ENCODE measurements at regions not wholly inside any gene's neighbourhood (a gene's known extent, or its start where the extent isn't known, plus 50 kb on each side); places are given as distances from the start of the nearest gene placed in this dataset.

- H3K27ac Mint-ChIP-seq = no peak overlapping the region
- no peaks in the 10 kb centered on the region for H3K36me3 Mint-ChIP-seq
- CTCF ChIA-PET = no interaction called here
- ATAC-seq (no peak), DNase-seq (no peak)
- H3K27me3 Mint-ChIP-seq = no peaks in the 10 kb centered on the region
- H3K9me3 Mint-ChIP-seq (ENCODE audit: low read depth) = no peaks in the 10 kb centered on the region
- H3K4me3 Mint-ChIP-seq = no peak overlapping the region
- H3K4me1 Mint-ChIP-seq = no peaks in the 10 kb centered on the region
These were observed 59.3 kb upstream of the RNU6ATAC start for GRCh38 chr9:134223591-134224122.

DNA sequence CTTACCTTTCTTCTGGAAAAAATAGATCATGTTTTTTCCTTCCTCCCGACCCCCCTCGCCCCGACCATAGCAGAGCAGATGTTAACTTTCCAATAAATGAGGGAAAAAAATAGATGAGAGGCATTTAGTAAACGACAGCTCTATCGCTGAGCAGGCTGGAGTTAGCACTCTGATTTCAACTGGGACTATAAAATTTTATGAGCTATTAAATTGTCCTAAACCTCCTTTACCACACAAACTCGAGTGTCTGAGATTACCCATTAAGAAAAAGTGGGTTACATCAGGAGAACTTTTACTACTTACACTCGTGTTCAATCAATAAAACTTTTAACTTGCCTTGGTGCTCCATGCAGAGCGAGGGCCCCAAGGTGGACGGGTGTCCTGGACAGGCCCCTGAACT is 59.8 kb upstream of the RNU6ATAC start:
- H3K27ac Mint-ChIP-seq = no peak overlapping the region
- H3K4me3 Mint-ChIP-seq = no peak overlapping the region
- H3K27me3 Mint-ChIP-seq = no peaks in the 10 kb centered on the region
- ATAC-seq (no peak), DNase-seq (no peak)
- CTCF ChIA-PET = no interaction called here
- no peaks in the 10 kb centered on the region for H3K9me3 Mint-ChIP-seq (ENCODE audit: low read depth)
- H3K4me1 Mint-ChIP-seq = no peaks in the 10 kb centered on the region
- no peaks in the 10 kb centered on the region for H3K36me3 Mint-ChIP-seq

DNA sequence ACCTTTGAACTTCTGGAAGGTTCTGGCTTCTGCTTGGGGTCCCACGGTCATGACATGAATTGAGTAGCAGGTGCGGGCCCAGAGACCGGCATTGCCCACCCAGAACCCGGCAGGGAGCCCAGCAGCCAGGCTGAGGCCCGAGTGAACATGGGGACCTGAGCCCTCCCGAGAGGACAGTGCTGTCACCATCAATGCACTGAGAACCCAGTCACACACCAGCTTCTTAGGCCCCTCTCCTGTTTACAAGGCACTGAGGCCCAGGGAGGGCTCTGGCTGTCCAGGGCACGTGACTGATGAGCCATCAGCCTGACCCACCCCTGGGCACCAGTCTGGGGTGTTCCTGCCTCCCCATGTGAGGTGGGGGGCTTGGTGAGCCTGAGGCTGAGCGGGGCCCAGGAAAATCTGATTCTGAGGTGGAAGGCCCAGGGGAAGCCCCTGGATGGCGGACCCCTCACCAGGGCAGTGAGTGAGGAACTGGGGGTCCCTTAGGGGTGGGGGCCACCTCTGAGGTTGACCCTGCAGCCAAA is 60.3 kb upstream of the RNU6ATAC start:
- no peak for DNase-seq
- ATAC-seq = no peak
- Mint-ChIP-seq H3K4me1 (no peaks in the 10 kb centered on the region), H3K36me3 (no peaks in the 10 kb centered on the region), H3K27me3 (no peaks in the 10 kb centered on the region), H3K9me3 (ENCODE audit: low read depth) (no peaks in the 10 kb centered on the region), H3K4me3 (no peak overlapping the region), H3K27ac (no peak overlapping the region)
- CTCF ChIA-PET = no interaction called here

- no peak overlapping the region for H3K27ac Mint-ChIP-seq
- H3K27me3 Mint-ChIP-seq = no peaks in the 10 kb centered on the region
- CTCF ChIA-PET = no interaction called here
- no peaks in the 10 kb centered on the region for H3K36me3 Mint-ChIP-seq
- no peaks in the 10 kb centered on the region for H3K4me1 Mint-ChIP-seq
- no peak overlapping the region for H3K4me3 Mint-ChIP-seq
- no peak for DNase-seq
- ATAC-seq = no peak
- H3K9me3 Mint-ChIP-seq (ENCODE audit: low read depth) = no peaks in the 10 kb centered on the region
These were observed 60.8 kb upstream of the RNU6ATAC start for GRCh38 chr9:134225186-134225585.

DNA sequence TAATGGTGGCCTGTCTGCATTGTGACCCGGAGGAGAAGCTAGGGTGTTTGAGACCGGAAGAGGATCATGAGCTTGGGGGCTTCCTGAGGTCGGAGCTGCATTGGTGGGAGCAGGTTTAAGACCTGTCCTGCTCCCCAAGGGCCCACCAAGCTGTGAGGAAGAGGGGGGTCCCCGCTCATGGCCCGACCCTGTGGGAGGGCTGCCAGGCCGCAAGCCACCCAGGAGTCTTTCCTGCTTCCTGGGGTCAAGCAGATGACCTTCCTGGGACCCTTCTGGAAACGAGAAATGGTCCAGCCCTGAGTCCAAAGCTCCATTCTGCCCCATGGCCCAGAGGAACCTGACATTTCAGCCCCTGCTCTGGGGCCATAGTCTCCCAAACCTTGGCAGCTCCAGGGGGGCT is 61.5 kb upstream of the RNU6ATAC start:
- ATAC-seq (no peak), DNase-seq (no peak)
- CTCF ChIA-PET = no interaction called here
- Mint-ChIP-seq H3K9me3 (ENCODE audit: low read depth) (no peaks in the 10 kb centered on the region), H3K36me3 (no peaks in the 10 kb centered on the region), H3K4me3 (no peak overlapping the region), H3K27ac (no peak overlapping the region), H3K4me1 (no peaks in the 10 kb centered on the region), H3K27me3 (no peaks in the 10 kb centered on the region)

GRCh38 chr9:134226221-134226930 is 62.0 kb upstream of the RNU6ATAC start:
- Mint-ChIP-seq H3K4me1 (no peaks in the 10 kb centered on the region), H3K27ac (no peak overlapping the region), H3K4me3 (no peak overlapping the region), H3K9me3 (ENCODE audit: low read depth) (no peaks in the 10 kb centered on the region), H3K36me3 (no peaks in the 10 kb centered on the region), H3K27me3 (no peaks in the 10 kb centered on the region)
- CTCF ChIA-PET = no interaction called here
- no peak for ATAC-seq
- no peak for DNase-seq

- Mint-ChIP-seq H3K27me3 (no peaks in the 10 kb centered on the region), H3K4me3 (no peak overlapping the region), H3K9me3 (ENCODE audit: low read depth) (no peaks in the 10 kb centered on the region), H3K36me3 (no peaks in the 10 kb centered on the region), H3K27ac (no peak overlapping the region), H3K4me1 (no peaks in the 10 kb centered on the region)
- ATAC-seq (no peak), DNase-seq (no peak)
- CTCF ChIA-PET = no interaction called here
These were observed 63.4 kb upstream of the RNU6ATAC start for GRCh38 chr9:134227451-134228411.

DNA sequence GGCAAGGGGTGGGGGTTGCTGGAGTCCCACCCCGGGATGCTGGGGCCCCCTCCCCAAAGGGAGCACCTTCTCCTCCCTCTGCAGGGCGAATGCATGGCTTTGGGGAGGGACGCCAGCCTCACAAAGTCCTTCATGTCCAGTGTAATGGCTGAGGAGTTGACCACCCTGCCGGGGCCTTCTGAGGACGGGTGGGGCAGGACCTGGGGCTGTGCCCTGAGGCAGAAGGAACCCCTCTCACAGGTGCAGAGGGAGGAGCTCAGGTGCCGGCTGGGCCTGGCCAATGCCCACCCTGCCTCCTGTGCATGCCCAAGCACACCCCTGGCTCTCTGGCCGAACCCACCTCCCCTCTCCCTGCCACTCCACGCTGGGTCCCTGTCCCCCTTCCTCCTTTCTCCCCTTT is 64.3 kb upstream of the RNU6ATAC start:
- ATAC-seq (no peak), DNase-seq (no peak)
- Mint-ChIP-seq H3K4me3 (no peak overlapping the region), H3K36me3 (no peaks in the 10 kb centered on the region), H3K27me3 (no peaks in the 10 kb centered on the region), H3K4me1 (no peaks in the 10 kb centered on the region), H3K9me3 (ENCODE audit: low read depth) (no peaks in the 10 kb centered on the region), H3K27ac (no peak overlapping the region)
- CTCF ChIA-PET = no interaction called here

DNA sequence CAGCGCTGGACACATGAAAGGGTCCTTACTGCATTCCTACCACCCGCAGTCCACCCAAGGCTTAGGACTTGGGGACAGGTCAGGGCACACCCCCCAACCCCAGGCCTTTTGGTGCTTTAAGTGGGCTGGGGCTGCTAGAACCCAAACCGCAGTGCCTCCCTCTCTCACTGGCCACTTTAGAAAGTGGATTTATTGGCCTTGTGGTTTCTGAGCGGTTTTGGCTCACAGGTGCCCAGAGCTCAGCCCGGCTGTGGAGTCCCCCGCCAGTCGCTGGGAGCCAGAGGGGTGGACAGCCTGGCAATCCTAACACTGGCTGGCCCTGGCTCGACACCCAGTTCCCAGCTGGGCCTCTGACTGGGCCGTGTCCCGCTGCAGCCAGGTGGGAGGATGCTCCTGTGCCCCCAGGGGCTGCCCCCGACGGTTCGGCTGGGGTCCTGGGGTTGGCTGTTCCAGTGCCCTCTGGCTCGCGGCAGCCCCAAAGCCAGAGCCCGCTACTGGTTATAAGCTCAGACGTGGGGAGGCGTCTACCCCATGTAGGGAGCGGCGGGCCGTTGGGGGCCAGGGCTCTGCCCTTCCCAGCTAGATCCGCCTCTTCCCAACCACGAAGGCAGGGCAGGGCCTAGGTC is 65.2 kb upstream of the RNU6ATAC start:
- DNase-seq (no peak), ATAC-seq (no peak)
- Mint-ChIP-seq H3K4me1 (no peaks in the 10 kb centered on the region), H3K4me3 (no peak overlapping the region), H3K27ac (no peak overlapping the region), H3K9me3 (ENCODE audit: low read depth) (no peaks in the 10 kb centered on the region), H3K27me3 (no peaks in the 10 kb centered on the region), H3K36me3 (no peaks in the 10 kb centered on the region)
- CTCF ChIA-PET = no interaction called here

GRCh38 chr9:134230092-134230941 is 66.0 kb upstream of the RNU6ATAC start:
- H3K4me3 Mint-ChIP-seq = no peak overlapping the region
- no peaks in the 10 kb centered on the region for H3K27me3 Mint-ChIP-seq
- no peaks in the 10 kb centered on the region for H3K4me1 Mint-ChIP-seq
- no peak for DNase-seq
- no peak for ATAC-seq
- no peaks in the 10 kb centered on the region for H3K36me3 Mint-ChIP-seq
- CTCF ChIA-PET = no interaction called here
- no peaks in the 10 kb centered on the region for H3K9me3 Mint-ChIP-seq (ENCODE audit: low read depth)
- no peak overlapping the region for H3K27ac Mint-ChIP-seq

- Mint-ChIP-seq H3K27me3 (no peaks in the 10 kb centered on the region), H3K27ac (no peak overlapping the region), H3K36me3 (no peaks in the 10 kb centered on the region), H3K4me3 (no peak overlapping the region), H3K4me1 (no peaks in the 10 kb centered on the region), H3K9me3 (ENCODE audit: low read depth) (no peaks in the 10 kb centered on the region)
- DNase-seq (no peak), ATAC-seq (no peak)
- CTCF ChIA-PET = no interaction called here
These were observed 66.6 kb upstream of the RNU6ATAC start for GRCh38 chr9:134230942-134231325.

- DNase-seq (no peak), ATAC-seq (no peak)
- no peaks in the 10 kb centered on the region for H3K4me1 Mint-ChIP-seq
- H3K27ac Mint-ChIP-seq = no peak overlapping the region
- no peaks in the 10 kb centered on the region for H3K9me3 Mint-ChIP-seq (ENCODE audit: low read depth)
- H3K27me3 Mint-ChIP-seq = no peaks in the 10 kb centered on the region
- H3K4me3 Mint-ChIP-seq = no peak overlapping the region
- CTCF ChIA-PET = no interaction called here
- no peaks in the 10 kb centered on the region for H3K36me3 Mint-ChIP-seq
These were observed 67.0 kb upstream of the RNU6ATAC start for GRCh38 chr9:134231330-134231745.

DNA sequence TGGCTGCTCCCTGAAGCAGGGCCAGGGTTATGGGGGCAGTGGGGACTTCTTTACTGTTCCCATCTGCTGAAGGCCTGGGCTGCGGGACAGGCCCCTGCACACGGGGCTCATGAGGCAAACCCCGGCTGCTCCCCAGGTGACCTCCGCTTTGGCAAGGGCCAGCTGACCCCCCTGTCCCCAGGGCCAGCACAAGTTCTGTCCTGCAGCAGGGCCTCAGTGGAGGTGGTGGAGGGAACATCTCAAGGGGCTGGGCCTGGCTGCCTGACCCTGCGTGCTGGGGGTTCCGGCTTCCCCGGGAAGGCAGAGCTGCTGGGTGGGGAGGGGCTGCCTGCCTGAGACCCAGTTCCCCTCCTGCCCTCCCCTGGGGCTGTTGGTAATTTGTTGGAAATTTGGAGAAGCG is 67.4 kb upstream of the RNU6ATAC start:
- H3K27ac Mint-ChIP-seq = no peak overlapping the region
- H3K4me1 Mint-ChIP-seq = no peaks in the 10 kb centered on the region
- ATAC-seq (no peak), DNase-seq (no peak)
- no peaks in the 10 kb centered on the region for H3K27me3 Mint-ChIP-seq
- no peak overlapping the region for H3K4me3 Mint-ChIP-seq
- no peaks in the 10 kb centered on the region for H3K36me3 Mint-ChIP-seq
- no peaks in the 10 kb centered on the region for H3K9me3 Mint-ChIP-seq (ENCODE audit: low read depth)
- CTCF ChIA-PET = no interaction called here

Measured in activated CD8-positive, alpha-beta memory T cell treated with anti-CD3 and anti-CD28 coated beads, Interleukin-2, amount 10 ng/mL, durations not matched to agents 7 days and 5 days (primary cell).